GM12891 (cell line): ENCODE measurements at regions not wholly inside any gene's neighbourhood (a gene's known extent, or its start where the extent isn't known, plus 50 kb on each side); places are given as distances from the start of the nearest gene placed in this dataset.

Experiments used
- POLR2A ChIP-seq: IDR thresholded peaks from 2 replicates; pipeline ENCODE4 v1.6.1; 2011; ENCODE audit warnings: low read depth, low read length, control low read depth
- POLR2AphosphoS5 ChIP-seq: IDR thresholded peaks from 2 replicates; pipeline ENCODE4 v1.6.1; 2011; ENCODE audit warnings: low read depth, low read length, control low read depth
- POU2F2 ChIP-seq: IDR thresholded peaks from 2 replicates; pipeline ENCODE4 v1.6.1; 2011; ENCODE audit warnings: low read depth, mild to moderate bottlenecking, control low read depth, low read length, moderate library complexity

- TF ChIP-seq POU2F2 (no peak), POLR2A (no peak), POLR2AphosphoS5 (no peak)
These were observed 272.3 kb upstream of the EPHA4 start for GRCh38 chr2:221844212-221845020.
